Natural killer cell (primary cell): ENCODE measurements at regions not wholly inside any gene's neighbourhood (a gene's known extent, or its start where the extent isn't known, plus 50 kb on each side); places are given as distances from the start of the nearest gene placed in this dataset.

Source experiments
- ATAC-seq, 3 donors: fragments of 150-1000 bp in 2 of 3; fragments of 200-7000 bp in 1 of 3; cut with Tn5 transposase; 1 replicate in 1 of 3; 2 replicates in 2 of 3; pipeline ENCODE4 v1.10.0; 2021; ENCODE audit warnings: mild to moderate bottlenecking in 2 of 3, moderate library complexity in 2 of 3
- DNase-seq, 2 donors: peaks; one replicate each; pipeline versions ENCODE4 v3.0.0 to v3.0.0-alpha.2; 2013 to 2021; ENCODE audit warnings: mixed read lengths in 1 of 2
- H3K27ac ChIP-seq: one replicate; pipeline ENCODE4 v1.5.1; 2013; ENCODE audit warnings: mild to moderate bottlenecking, low read length
- H3K27me3 ChIP-seq: one replicate; pipeline ENCODE4 v1.6.1; 2013; ENCODE audit warnings: low read length; ENCODE audit not compliant: control insufficient read depth, insufficient read depth
- H3K36me3 ChIP-seq: one replicate; pipeline ENCODE4 v1.6.1; 2013; ENCODE audit warnings: low read length; ENCODE audit not compliant: control insufficient read depth, insufficient read depth
- H3K4me1 ChIP-seq: one replicate; pipeline ENCODE4 v1.6.1; 2013; ENCODE audit warnings: low read length; ENCODE audit not compliant: control insufficient read depth, insufficient read depth
- H3K4me3 ChIP-seq: one replicate; pipeline ENCODE4 v1.5.1; 2013; ENCODE audit warnings: low read length
- H3K9me3 ChIP-seq: one replicate; pipeline ENCODE4 v1.6.1; 2013; ENCODE audit warnings: low read length; ENCODE audit not compliant: control insufficient read depth, insufficient read depth
- H3K27ac Mint-ChIP-seq, 2 donors: one replicate each; pipeline ENCODE4 v1.8.0; 2022; ENCODE audit warnings: mild to moderate bottlenecking in 2 of 2, mixed read lengths in 2 of 2, moderate library complexity in 1 of 2
- H3K27me3 Mint-ChIP-seq, 2 donors: one replicate each; pipeline ENCODE4 v1.8.0; 2022; ENCODE audit warnings: low read depth in 2 of 2, mixed read lengths in 2 of 2
- H3K36me3 Mint-ChIP-seq: one replicate; pipeline ENCODE4 v1.8.0; 2022; ENCODE audit warnings: mixed read lengths
- H3K4me1 Mint-ChIP-seq, 2 donors: one replicate each; pipeline ENCODE4 v1.8.0; 2022; ENCODE audit warnings: mixed read lengths in 2 of 2
- H3K4me3 Mint-ChIP-seq: one replicate; pipeline ENCODE4 v1.8.0; 2022; ENCODE audit warnings: mild to moderate bottlenecking, moderate library complexity, mixed read lengths
- H3K9me3 Mint-ChIP-seq, 2 donors: one replicate each; pipeline ENCODE4 v1.8.0; 2022; ENCODE audit warnings: mixed read lengths in 2 of 2
- WGBS: methylation state at CpG from one replicate; pipeline ENCODE4 v1.1.7; 2013; ENCODE audit warnings: missing lambda C conversion rate; ENCODE audit not compliant: insufficient coverage; 5-methylcytosine and 5-hydroxymethylcytosine counted together
- intact Hi-C: fragments of 100-400 bp; cut with micrococcal nuclease; formaldehyde crosslinking; loops from one replicate; pipeline ENCODE4 v1.14.2; 2022
- TF ChIP-seq, protein P1 (sequence below): fragments of 200-600 bp; IDR thresholded peaks from one replicate; pipeline ENCODE4 v1.8.0; 2022; ENCODE audit warnings: antibody characterized with exemption

DNA sequence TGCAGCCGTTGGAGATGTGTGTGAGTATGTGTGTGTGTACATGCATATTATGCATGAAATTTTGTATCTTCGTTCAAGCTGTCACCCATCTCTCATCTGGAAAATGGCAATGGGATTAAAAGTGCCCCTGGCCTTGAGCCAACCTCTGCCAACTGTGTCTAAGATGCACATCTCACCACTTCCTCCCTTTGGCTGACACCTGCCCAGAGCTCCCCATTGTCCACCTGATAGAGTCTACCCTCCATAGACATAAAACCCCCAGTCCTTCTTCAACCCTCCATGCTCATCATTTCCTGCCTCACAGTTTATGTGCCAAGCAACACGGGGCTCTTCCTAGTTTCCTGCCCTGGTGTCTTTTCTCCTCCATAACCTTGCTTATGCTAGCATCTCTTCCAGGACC is 187.5 kb upstream of the HES1 start:
- Mint-ChIP-seq H3K36me3 (no peaks in the 10 kb centered on the region), H3K9me3 (peaks cover 0 to under 1% of the 10 kb centered on the region in 2 donors), H3K27me3 (peaks cover 11 to 39% of the 10 kb centered on the region in 2 donors), H3K4me3 (no peak overlapping the region), H3K4me1 (peaks cover 0 to 4% of the 10 kb centered on the region in 2 donors), H3K27ac (no peak overlapping the region)
- no peak for ATAC-seq
- no peak for DNase-seq
- Histone ChIP-seq H3K4me1 (no peaks in the 10 kb centered on the region), H3K27me3 (no peaks in the 10 kb centered on the region), H3K4me3 (no peak overlapping the region), H3K27ac (no peak overlapping the region), H3K9me3 (no peaks in the 10 kb centered on the region), H3K36me3 (no peaks in the 10 kb centered on the region)
- TF ChIP-seq, protein P1, sequence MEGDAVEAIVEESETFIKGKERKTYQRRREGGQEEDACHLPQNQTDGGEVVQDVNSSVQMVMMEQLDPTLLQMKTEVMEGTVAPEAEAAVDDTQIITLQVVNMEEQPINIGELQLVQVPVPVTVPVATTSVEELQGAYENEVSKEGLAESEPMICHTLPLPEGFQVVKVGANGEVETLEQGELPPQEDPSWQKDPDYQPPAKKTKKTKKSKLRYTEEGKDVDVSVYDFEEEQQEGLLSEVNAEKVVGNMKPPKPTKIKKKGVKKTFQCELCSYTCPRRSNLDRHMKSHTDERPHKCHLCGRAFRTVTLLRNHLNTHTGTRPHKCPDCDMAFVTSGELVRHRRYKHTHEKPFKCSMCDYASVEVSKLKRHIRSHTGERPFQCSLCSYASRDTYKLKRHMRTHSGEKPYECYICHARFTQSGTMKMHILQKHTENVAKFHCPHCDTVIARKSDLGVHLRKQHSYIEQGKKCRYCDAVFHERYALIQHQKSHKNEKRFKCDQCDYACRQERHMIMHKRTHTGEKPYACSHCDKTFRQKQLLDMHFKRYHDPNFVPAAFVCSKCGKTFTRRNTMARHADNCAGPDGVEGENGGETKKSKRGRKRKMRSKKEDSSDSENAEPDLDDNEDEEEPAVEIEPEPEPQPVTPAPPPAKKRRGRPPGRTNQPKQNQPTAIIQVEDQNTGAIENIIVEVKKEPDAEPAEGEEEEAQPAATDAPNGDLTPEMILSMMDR: no peak
- WGBS: 45% methylated on average over 3 of the region's 3 CpGs
- intact Hi-C loops: no loop called here

DNA sequence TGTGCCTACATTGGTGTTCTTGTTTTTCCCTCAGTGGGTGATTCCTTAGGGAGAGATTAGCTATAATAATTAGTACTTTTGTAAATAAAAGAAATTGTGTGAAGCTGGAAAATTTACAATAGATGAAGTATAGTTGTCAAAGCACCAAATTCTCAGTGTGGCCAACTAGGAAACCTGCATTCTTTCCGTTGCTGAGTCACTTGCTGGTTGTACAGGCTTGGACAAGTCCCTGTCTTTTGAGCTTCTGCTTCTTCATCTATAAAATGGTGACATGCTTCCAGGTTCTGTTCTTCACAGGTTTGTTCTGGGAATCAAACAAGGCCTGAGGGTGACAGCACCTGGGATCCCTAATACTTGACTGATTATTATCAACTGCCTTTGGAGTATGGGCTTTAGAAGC is 184.1 kb upstream of the HES1 start:
- no peak overlapping the region for H3K4me3 ChIP-seq
- TF ChIP-seq, protein P1: no peak
- no peaks in the 10 kb centered on the region for H3K36me3 ChIP-seq
- peaks cover 0 to 4% of the 10 kb centered on the region in 2 donors for H3K4me1 Mint-ChIP-seq
- intact Hi-C loops: no loop called here
- whole genome bisulfite sequencing: 92% methylated on average over 1 of the region's 1 CpG
- H3K27ac ChIP-seq: no peak overlapping the region
- H3K4me1 ChIP-seq: no peaks in the 10 kb centered on the region
- H3K9me3 Mint-ChIP-seq: peaks cover 2 to 11% of the 10 kb centered on the region in 2 donors
- H3K27me3 Mint-ChIP-seq: peaks cover 25 to 52% of the 10 kb centered on the region in 2 donors
- ATAC-seq (no peak), DNase-seq (no peak)
- peaks cover 13% of the 10 kb centered on the region for H3K36me3 Mint-ChIP-seq
- no peak overlapping the region for H3K4me3 Mint-ChIP-seq
- peaks cover 4% of the 10 kb centered on the region for H3K9me3 ChIP-seq
- no peak overlapping the region for H3K27ac Mint-ChIP-seq
- no peaks in the 10 kb centered on the region for H3K27me3 ChIP-seq

DNA sequence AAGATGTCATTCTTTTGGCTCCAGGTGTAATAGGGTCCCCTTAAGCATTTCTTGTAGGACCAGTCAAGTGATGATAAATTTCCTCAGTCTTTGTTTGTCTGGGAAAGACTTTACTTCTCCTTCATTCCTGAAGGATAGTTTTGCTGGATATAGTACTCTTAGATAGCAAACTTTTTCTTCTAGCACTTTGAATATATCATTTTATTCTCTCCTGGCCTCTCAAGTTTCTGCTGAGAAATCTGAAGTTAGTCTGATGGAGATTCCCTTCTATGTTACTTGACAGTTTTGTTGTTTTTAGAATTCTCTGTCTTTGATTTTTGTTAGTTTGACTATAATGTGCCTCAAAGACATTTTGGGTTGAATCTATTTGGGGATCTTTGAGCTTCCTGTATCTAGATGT is 181.2 kb upstream of the HES1 start:
- Mint-ChIP-seq H3K9me3 (peaks cover 2 to 11% of the 10 kb centered on the region in 2 donors), H3K4me3 (no peak overlapping the region), H3K27me3 (peaks cover 30 to 54% of the 10 kb centered on the region in 2 donors), H3K36me3 (peaks cover 13% of the 10 kb centered on the region), H3K27ac (no peak overlapping the region), H3K4me1 (no peaks in the 10 kb centered on the region)
- Histone ChIP-seq H3K4me1 (no peaks in the 10 kb centered on the region), H3K36me3 (no peaks in the 10 kb centered on the region), H3K9me3 (peaks cover 4% of the 10 kb centered on the region), H3K27me3 (no peaks in the 10 kb centered on the region), H3K4me3 (no peak overlapping the region), H3K27ac (no peak overlapping the region)
- TF ChIP-seq, protein P1: no peak
- DNase-seq (no peak), ATAC-seq (no peak)
- intact Hi-C loops: no loop called here

DNA sequence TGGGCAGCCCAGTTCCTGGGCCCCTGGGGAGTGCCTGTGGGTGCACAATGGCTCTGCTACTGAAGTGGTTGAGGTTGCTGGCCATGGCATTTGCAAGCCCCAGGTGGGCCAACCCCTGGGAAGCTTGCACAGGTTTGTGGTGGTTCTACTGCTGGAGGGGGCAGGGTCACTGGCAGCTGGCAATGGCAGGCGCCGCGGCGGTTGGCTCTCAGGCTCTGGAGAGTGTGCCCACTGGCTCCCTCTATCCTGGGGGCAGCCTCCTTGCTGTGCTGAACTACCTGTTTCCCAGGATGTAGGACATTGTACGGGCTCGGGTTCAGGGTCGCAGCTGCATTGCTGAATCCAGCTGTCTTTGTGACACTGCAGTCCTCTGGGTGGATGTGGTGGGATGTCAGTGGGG is 180.2 kb upstream of the HES1 start:
- intact Hi-C loops: no loop called here
- no peaks in the 10 kb centered on the region for H3K4me1 Mint-ChIP-seq
- H3K4me3 Mint-ChIP-seq: no peak overlapping the region
- TF ChIP-seq, protein P1: no peak
- peaks cover 4% of the 10 kb centered on the region for H3K9me3 ChIP-seq
- H3K27ac ChIP-seq: no peak overlapping the region
- no peaks in the 10 kb centered on the region for H3K36me3 ChIP-seq
- no peaks in the 10 kb centered on the region for H3K27me3 ChIP-seq
- peaks cover 13% of the 10 kb centered on the region for H3K36me3 Mint-ChIP-seq
- H3K27me3 Mint-ChIP-seq: peaks cover 39 to 62% of the 10 kb centered on the region in 2 donors
- no peak overlapping the region for H3K4me3 ChIP-seq
- no peak for DNase-seq
- H3K9me3 Mint-ChIP-seq: peaks cover 2 to 11% of the 10 kb centered on the region in 2 donors
- ATAC-seq: no peak
- H3K27ac Mint-ChIP-seq: no peak overlapping the region
- 98% methylated on average over 7 of the region's 7 CpGs for WGBS
- H3K4me1 ChIP-seq: no peaks in the 10 kb centered on the region
